Eye (tissue), 1 donor: ENCODE measurements at regions not wholly inside any gene's neighbourhood (a gene's known extent, or its start where the extent isn't known, plus 50 kb on each side); places are given as distances from the start of the nearest gene placed in this dataset.
"Not testable (repeated sequence)": the region's sequence is repeated elsewhere in the genome, so short reads cannot be mapped to it uniquely, and the experiment has no call there.

ENCODE experiments used
- DNase-seq: peaks from one replicate; pipeline ENCODE4 v3.0.0-alpha.2; 2015

- DNase-seq, result no peak
These were observed 251.4 kb upstream of the SEMA3C start for GRCh38 chr7:81170291-81170690.

- no peak for DNase-seq
These were observed 249.1 kb upstream of the SEMA3C start for GRCh38 chr7:81167934-81168333.

GRCh38 chr7:81165070-81165469 lies 246.2 kb upstream of the SEMA3C start:
- no peak for DNase-seq

GRCh38 chr7:81162771-81163525 lies 244.1 kb upstream of the SEMA3C start:
- no peak for DNase-seq

GRCh38 chr7:81162234-81162633 lies 243.4 kb upstream of the SEMA3C start:
- DNase-seq, result no peak

GRCh38 chr7:81161451-81162075 lies 242.7 kb upstream of the SEMA3C start:
- DNase-seq, result no peak

- no peak for DNase-seq
These were observed 240.6 kb upstream of the SEMA3C start for GRCh38 chr7:81159402-81159801.

- DNase-seq, result peak; percentile 82
These were observed 239.3 kb upstream of the SEMA3C start for GRCh38 chr7:81158189-81158588.

GRCh38 chr7:81155654-81156373 lies 237.0 kb upstream of the SEMA3C start:
- DNase-seq, result no peak

GRCh38 chr7:81154565-81154964 lies 235.7 kb upstream of the SEMA3C start:
- no peak for DNase-seq

GRCh38 chr7:81152925-81153324 lies 234.1 kb upstream of the SEMA3C start:
- DNase-seq, result not testable (repeated sequence)

- DNase-seq, result peak; percentile 23
These were observed 232.1 kb upstream of the SEMA3C start for GRCh38 chr7:81150951-81151361.

GRCh38 chr7:81143856-81144255 lies 225.0 kb upstream of the SEMA3C start:
- DNase-seq, result no peak

- not testable (repeated sequence) for DNase-seq
These were observed 222.7 kb upstream of the SEMA3C start for GRCh38 chr7:81141257-81142205.

GRCh38 chr7:81140775-81141174 lies 221.9 kb upstream of the SEMA3C start:
- DNase-seq, result no peak

- peak; percentile 23 for DNase-seq
These were observed 221.4 kb upstream of the SEMA3C start for GRCh38 chr7:81140252-81140651.

GRCh38 chr7:81138870-81139269 lies 220.0 kb upstream of the SEMA3C start:
- no peak for DNase-seq

GRCh38 chr7:81135324-81135723 lies 216.5 kb upstream of the SEMA3C start:
- no peak for DNase-seq

GRCh38 chr7:81128011-81128410 lies 209.2 kb upstream of the SEMA3C start:
- no peak for DNase-seq

GRCh38 chr7:81120803-81121202 lies 202.0 kb upstream of the SEMA3C start:
- DNase-seq, result no peak

GRCh38 chr7:81120111-81120510 lies 201.3 kb upstream of the SEMA3C start:
- no peak for DNase-seq

- DNase-seq, result no peak
These were observed 195.8 kb upstream of the SEMA3C start for GRCh38 chr7:81114633-81115032.

GRCh38 chr7:81112731-81113130 lies 193.9 kb upstream of the SEMA3C start:
- DNase-seq, result no peak
